SK-N-SH treated with all-trans-retinoic acid at 6 μM for 48 hours (cell line): ENCODE measurements at regions not wholly inside any gene's neighbourhood (a gene's known extent, or its start where the extent isn't known, plus 50 kb on each side); places are given as distances from the start of the nearest gene placed in this dataset.
"Not testable (repeated sequence)": the region's sequence is repeated elsewhere in the genome, so short reads cannot be mapped to it uniquely, and the experiment has no call there.

ENCODE experiments used
- ARNTL ChIP-seq: fragments of 450-650 bp; formaldehyde crosslinking; IDR thresholded peaks from 2 replicates; pipeline ENCODE4 v1.5.0; 2020; ENCODE audit warnings: low read depth, mild to moderate bottlenecking, moderate library complexity, borderline replicate concordance
- RARB ChIP-seq: fragments of 250-450 bp; sonication (Bioruptor Pico); IDR thresholded peaks from 2 replicates; pipeline ENCODE4 v1.8.0; 2021; ENCODE audit warnings: mild to moderate bottlenecking, moderate library complexity
- ZC3H10 ChIP-seq: fragments of 250-450 bp; sonication (Bioruptor Pico); IDR thresholded peaks from 2 replicates; pipeline ENCODE4 v1.5.1; 2021; ENCODE audit warnings: mild to moderate bottlenecking, moderate library complexity
- TF ChIP-seq, protein P1 (sequence below): fragments of 250-450 bp; sonication (Bioruptor Pico); IDR thresholded peaks from 2 replicates; pipeline ENCODE4 v1.8.0; 2020; ENCODE audit warnings: mild to moderate bottlenecking, moderate library complexity, borderline replicate concordance
- TF ChIP-seq, protein P2 (sequence below): fragments of 250-450 bp; sonication (Bioruptor Pico); IDR thresholded peaks from 2 replicates; pipeline ENCODE4 v1.5.0; 2020; ENCODE audit warnings: mild to moderate bottlenecking, moderate library complexity

DNA sequence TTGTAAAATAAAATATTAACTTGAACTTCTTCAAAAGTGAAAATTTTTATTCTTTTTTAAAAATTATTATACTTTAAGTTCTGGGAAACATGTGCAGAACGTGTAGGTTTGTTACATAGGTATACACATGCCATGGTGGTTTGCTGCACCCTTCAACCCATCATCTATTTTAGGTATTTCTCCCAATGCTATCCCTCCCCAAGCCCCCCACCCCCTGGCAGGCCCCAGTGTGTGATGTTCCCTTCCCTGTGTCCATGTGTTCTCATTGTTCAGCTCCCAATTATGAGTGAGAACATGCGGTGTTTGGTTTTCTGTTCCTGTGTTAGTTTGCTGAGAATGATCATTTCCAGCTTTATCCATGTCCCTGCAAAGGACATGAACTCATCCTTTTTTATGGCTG is 515.6 kb upstream of the TPTE start:
- TF ChIP-seq, protein P1, sequence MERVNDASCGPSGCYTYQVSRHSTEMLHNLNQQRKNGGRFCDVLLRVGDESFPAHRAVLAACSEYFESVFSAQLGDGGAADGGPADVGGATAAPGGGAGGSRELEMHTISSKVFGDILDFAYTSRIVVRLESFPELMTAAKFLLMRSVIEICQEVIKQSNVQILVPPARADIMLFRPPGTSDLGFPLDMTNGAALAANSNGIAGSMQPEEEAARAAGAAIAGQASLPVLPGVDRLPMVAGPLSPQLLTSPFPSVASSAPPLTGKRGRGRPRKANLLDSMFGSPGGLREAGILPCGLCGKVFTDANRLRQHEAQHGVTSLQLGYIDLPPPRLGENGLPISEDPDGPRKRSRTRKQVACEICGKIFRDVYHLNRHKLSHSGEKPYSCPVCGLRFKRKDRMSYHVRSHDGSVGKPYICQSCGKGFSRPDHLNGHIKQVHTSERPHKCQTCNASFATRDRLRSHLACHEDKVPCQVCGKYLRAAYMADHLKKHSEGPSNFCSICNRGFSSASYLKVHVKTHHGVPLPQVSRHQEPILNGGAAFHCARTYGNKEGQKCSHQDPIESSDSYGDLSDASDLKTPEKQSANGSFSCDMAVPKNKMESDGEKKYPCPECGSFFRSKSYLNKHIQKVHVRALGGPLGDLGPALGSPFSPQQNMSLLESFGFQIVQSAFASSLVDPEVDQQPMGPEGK, result not testable (repeated sequence)
- not testable (repeated sequence) for TF ChIP-seq ARNTL, RARB, ZC3H10 (CRISPR knock-in tag)
- TF ChIP-seq, protein P2, sequence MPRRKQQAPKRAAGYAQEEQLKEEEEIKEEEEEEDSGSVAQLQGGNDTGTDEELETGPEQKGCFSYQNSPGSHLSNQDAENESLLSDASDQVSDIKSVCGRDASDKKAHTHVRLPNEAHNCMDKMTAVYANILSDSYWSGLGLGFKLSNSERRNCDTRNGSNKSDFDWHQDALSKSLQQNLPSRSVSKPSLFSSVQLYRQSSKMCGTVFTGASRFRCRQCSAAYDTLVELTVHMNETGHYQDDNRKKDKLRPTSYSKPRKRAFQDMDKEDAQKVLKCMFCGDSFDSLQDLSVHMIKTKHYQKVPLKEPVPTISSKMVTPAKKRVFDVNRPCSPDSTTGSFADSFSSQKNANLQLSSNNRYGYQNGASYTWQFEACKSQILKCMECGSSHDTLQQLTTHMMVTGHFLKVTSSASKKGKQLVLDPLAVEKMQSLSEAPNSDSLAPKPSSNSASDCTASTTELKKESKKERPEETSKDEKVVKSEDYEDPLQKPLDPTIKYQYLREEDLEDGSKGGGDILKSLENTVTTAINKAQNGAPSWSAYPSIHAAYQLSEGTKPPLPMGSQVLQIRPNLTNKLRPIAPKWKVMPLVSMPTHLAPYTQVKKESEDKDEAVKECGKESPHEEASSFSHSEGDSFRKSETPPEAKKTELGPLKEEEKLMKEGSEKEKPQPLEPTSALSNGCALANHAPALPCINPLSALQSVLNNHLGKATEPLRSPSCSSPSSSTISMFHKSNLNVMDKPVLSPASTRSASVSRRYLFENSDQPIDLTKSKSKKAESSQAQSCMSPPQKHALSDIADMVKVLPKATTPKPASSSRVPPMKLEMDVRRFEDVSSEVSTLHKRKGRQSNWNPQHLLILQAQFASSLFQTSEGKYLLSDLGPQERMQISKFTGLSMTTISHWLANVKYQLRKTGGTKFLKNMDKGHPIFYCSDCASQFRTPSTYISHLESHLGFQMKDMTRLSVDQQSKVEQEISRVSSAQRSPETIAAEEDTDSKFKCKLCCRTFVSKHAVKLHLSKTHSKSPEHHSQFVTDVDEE, result not testable (repeated sequence)
